Endothelial cell of umbilical vein (primary cell): ENCODE measurements at regions not wholly inside any gene's neighbourhood (a gene's known extent, or its start where the extent isn't known, plus 50 kb on each side); places are given as distances from the start of the nearest gene placed in this dataset.
A peak's percentile ranks its signal among the peaks of the same experiment; 100 is the strongest.

Experiments
- BruUV-seq: library from RNA; stranded (reverse); fragments of 400-500 nt; replicated peaks from 2 replicates; lab custom pipeline; 2021; lab: Mats Ljungman, UMichigan
- CTCF ChIA-PET: fragments of 300-600, 350-600 bp; sonication (Branson Sonifier 250); formaldehyde crosslinking; loops from one replicate; lab custom pipeline; 2021; ENCODE audit warnings: antibody characterized with exemption, inconsistent platforms; lab: Charles Lee
- POLR2A ChIA-PET: fragments of 300-600, 350-600 bp; sonication (Branson Sonifier 250); formaldehyde crosslinking; loops from one replicate; lab custom pipeline; 2021; ENCODE audit warnings: antibody characterized with exemption, inconsistent platforms; lab: Charles Lee
- DNase-seq: peaks from one replicate; pipeline ENCODE4 v3.0.0-alpha.2; 2011; ENCODE audit warnings: low read depth, low spot score
- FAIRE-seq: peaks from 2 replicates; lab custom pipeline; 2011; peaks lifted over from hg19 to GRCh38; lab: Jason Lieb, UNC
- H2AFZ ChIP-seq: 2 replicates; pipeline ENCODE4 v1.6.0; 2012; ENCODE audit warnings: low read depth, low read length, control low read depth, inconsistent platforms
- H3K27ac ChIP-seq: 2 replicates; pipeline ENCODE4 v1.5.1; 2011; ENCODE audit warnings: low read depth, mild to moderate bottlenecking, control low read depth, low read length, moderate library complexity; ENCODE audit not compliant: insufficient read depth
- H3K27me3 ChIP-seq, 2 experiments: 2 replicates each; pipeline versions ENCODE4 v1.6.0 to v1.6.1; 2011; ENCODE audit warnings: low read length in 2 of 2, mixed read lengths in 1 of 2; ENCODE audit not compliant: control insufficient read depth in 2 of 2, insufficient read depth in 2 of 2
- H3K36me3 ChIP-seq, 2 experiments: 2 replicates in 1 of 2; 3 replicates in 1 of 2; pipeline ENCODE4 v1.5.1; 2011; ENCODE audit warnings: low read length in 2 of 2, mild to moderate bottlenecking in 1 of 2, moderate library complexity in 1 of 2; ENCODE audit not compliant: control insufficient read depth in 2 of 2, insufficient read depth in 2 of 2; ENCODE audit errors: extremely low read depth in 1 of 2
- H3K4me1 ChIP-seq: 3 replicates; pipeline ENCODE4 v1.5.1; 2011; ENCODE audit warnings: mild to moderate bottlenecking, low read length; ENCODE audit not compliant: control insufficient read depth, insufficient read depth; ENCODE audit errors: extremely low read depth
- H3K4me2 ChIP-seq: 2 replicates; pipeline ENCODE4 v1.6.1; 2011; ENCODE audit warnings: low read length, control low read depth, mixed read lengths; ENCODE audit not compliant: insufficient read depth
- H3K4me3 ChIP-seq, 3 experiments: fragments of 200-600 bp in 1 of 3; sonication (generic), shearing (Covaris generic) in 1 of 3; replicated peaks in 1 of 3; 2 replicates each; pipeline ENCODE4 v1.5.1; 2011 to 2016; ENCODE audit warnings: control low read depth in 3 of 3, low read length in 3 of 3, mild to moderate bottlenecking in 2 of 3, inconsistent platforms in 1 of 3, low read depth in 1 of 3, moderate library complexity in 1 of 3; ENCODE audit not compliant: insufficient read depth in 1 of 3
- H3K79me2 ChIP-seq: 2 replicates; pipeline ENCODE4 v1.6.0; 2012; ENCODE audit warnings: low read length, inconsistent platforms; ENCODE audit not compliant: control insufficient read depth, insufficient read depth
- H3K9ac ChIP-seq: replicated peaks from 2 replicates; pipeline ENCODE3; 2011; ENCODE audit warnings: low read length, control low read depth; ENCODE audit not compliant: insufficient read depth; ENCODE audit errors: extremely low read depth
- H3K9me1 ChIP-seq: replicated peaks from 3 replicates; pipeline ENCODE4 v1.6.0; 2011; ENCODE audit warnings: mild to moderate bottlenecking, low read length; ENCODE audit not compliant: control insufficient read depth, insufficient read depth; ENCODE audit errors: extremely low read depth
- H3K9me3 ChIP-seq: replicated peaks from 2 replicates; pipeline ENCODE4 v1.5.1; 2012; ENCODE audit warnings: low read length, inconsistent platforms; ENCODE audit not compliant: control insufficient read depth, insufficient read depth
- H4K20me1 ChIP-seq: replicated peaks from 2 replicates; pipeline ENCODE3; 2011; ENCODE audit warnings: mild to moderate bottlenecking, low read length; ENCODE audit not compliant: control insufficient read depth, insufficient read depth; ENCODE audit errors: extremely low read depth
- EZH2 ChIP-seq: IDR thresholded peaks from 2 replicates; pipeline ENCODE4 v1.6.1; 2012; ENCODE audit warnings: borderline replicate concordance, low read depth, mild to moderate bottlenecking, moderate library complexity, low read length, inconsistent platforms; ENCODE audit not compliant: severe bottlenecking
- FOS ChIP-seq: IDR thresholded peaks from 2 replicates; pipeline ENCODE4 v1.6.1; 2011; ENCODE audit warnings: mild to moderate bottlenecking, low read length, moderate library complexity, borderline replicate concordance; ENCODE audit not compliant: insufficient read depth
- GATA2 ChIP-seq: IDR thresholded peaks from 2 replicates; pipeline ENCODE4 v1.7.0; 2011; ENCODE audit warnings: low read depth, mild to moderate bottlenecking, moderate library complexity, mixed read lengths, low read length; ENCODE audit not compliant: insufficient read length, insufficient read depth
- JUN ChIP-seq: IDR thresholded peaks from 2 replicates; pipeline ENCODE4 v1.6.1; 2011; ENCODE audit warnings: borderline replicate concordance, low read depth; ENCODE audit not compliant: insufficient read length, insufficient read depth
- MAX ChIP-seq: IDR thresholded peaks from 2 replicates; pipeline ENCODE4 v1.6.1; 2011; ENCODE audit not compliant: insufficient read depth, insufficient read length
- MYC ChIP-seq: IDR thresholded peaks from one replicate; pipeline ENCODE4 v1.6.1; 2011; ENCODE audit warnings: mild to moderate bottlenecking, low read depth, low read length
- POLR2A ChIP-seq: IDR thresholded peaks from 2 replicates; pipeline ENCODE4 v1.6.1; 2012; ENCODE audit warnings: low read depth, mild to moderate bottlenecking, control low read depth, low read length
- POLR2AphosphoS5 ChIP-seq: IDR thresholded peaks from 2 replicates; pipeline ENCODE4 v1.6.1; 2012; ENCODE audit warnings: low read depth, mild to moderate bottlenecking, control low read depth, low read length, moderate library complexity; ENCODE audit not compliant: insufficient read depth
- dilution Hi-C: fragments of 300-500 bp; cut with MboI; formaldehyde crosslinking; loops from one replicate; pipeline ENCODE4 v1.15.0; 2019; ENCODE audit warnings: low sequenced_read_pairs; ENCODE audit not compliant: extremely low pct_ligation_motif_present
- intact Hi-C: fragments of 100-400 bp; cut with micrococcal nuclease; formaldehyde crosslinking; loops from one replicate; pipeline ENCODE4 v1.10.0; 2022
- TF ChIP-seq, protein P1 (sequence below), 2 donors: IDR thresholded peaks; 1 replicate in 1 of 2; 2 replicates in 1 of 2; pipeline ENCODE4 v1.5.1; 2011; ENCODE audit warnings: low read length in 2 of 2, mild to moderate bottlenecking in 2 of 2, moderate library complexity in 2 of 2, control low read depth in 1 of 2, inconsistent platforms in 1 of 2, low read depth in 1 of 2; ENCODE audit not compliant: insufficient read depth in 1 of 2; ENCODE audit errors: extremely low read depth in 1 of 2

DNA sequence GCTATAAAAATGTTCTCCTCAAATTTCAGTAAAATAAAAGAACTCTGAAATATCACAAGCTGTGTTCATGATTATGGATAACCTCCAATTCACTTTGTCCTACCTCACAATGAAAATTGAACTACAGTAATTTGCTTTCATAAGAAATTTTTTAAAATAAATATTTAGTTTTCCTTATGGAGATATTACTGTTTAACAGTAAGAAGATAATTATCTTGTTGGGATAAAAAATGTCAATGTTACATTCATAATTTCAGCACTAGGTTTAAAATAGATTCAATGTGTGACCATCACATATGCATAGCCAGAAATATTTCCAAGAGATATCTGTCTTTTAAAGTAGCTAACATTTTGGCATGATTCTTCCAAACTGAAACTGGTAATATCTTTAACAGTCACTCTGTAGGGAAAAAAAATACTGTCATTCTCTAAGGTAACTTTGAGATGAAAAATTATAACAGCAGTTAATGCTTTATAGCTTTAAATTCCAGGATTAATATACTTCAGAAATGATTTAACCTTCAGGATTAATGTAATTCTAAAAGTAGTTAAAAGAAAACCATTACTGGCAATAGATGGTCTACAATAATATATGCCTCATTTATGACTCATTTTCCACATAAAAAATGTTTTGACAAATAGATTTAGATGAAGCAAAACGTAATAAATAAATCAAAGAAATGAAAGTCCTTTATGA lies 91.3 kb downstream of the SPRY2 start:
- no peak for TF ChIP-seq GATA2
- no peak for TF ChIP-seq EZH2
- no peak for TF ChIP-seq MYC
- TF ChIP-seq JUN, result no peak
- intact Hi-C loops (no loop called here), dilution Hi-C loops (no loop called here)
- no peaks in the 10 kb centered on the region for H4K20me1 ChIP-seq
- peaks cover 3% of the 10 kb centered on the region for H3K4me1 ChIP-seq
- H3K4me2 ChIP-seq, result peak overlapping the region; percentile 75
- no peaks in the 10 kb centered on the region for H3K27me3 ChIP-seq
- H3K4me3 ChIP-seq, result no peak overlapping the region
- no peak overlapping the region for H2AFZ ChIP-seq
- no peak overlapping the region for H3K27ac ChIP-seq
- no peaks in the 10 kb centered on the region for H3K9me1 ChIP-seq
- no peaks in the 10 kb centered on the region for H3K79me2 ChIP-seq
- no peak for DNase-seq
- H3K9me3 ChIP-seq, result no peaks in the 10 kb centered on the region
- CTCF ChIA-PET, result interaction anchor here (0.7 to 1.5 kb wide), 3 partner anchors 10 to 40 kb away, joined by 3 read pairs; no protein-coding TSS in a partner anchor
- no peak for FAIRE-seq
- no peaks in the 10 kb centered on the region for H3K36me3 ChIP-seq
- BruUV-seq, result no TSS peak
- POLR2A ChIA-PET, result no interaction called here
- H3K9ac ChIP-seq, result no peak overlapping the region

DNA sequence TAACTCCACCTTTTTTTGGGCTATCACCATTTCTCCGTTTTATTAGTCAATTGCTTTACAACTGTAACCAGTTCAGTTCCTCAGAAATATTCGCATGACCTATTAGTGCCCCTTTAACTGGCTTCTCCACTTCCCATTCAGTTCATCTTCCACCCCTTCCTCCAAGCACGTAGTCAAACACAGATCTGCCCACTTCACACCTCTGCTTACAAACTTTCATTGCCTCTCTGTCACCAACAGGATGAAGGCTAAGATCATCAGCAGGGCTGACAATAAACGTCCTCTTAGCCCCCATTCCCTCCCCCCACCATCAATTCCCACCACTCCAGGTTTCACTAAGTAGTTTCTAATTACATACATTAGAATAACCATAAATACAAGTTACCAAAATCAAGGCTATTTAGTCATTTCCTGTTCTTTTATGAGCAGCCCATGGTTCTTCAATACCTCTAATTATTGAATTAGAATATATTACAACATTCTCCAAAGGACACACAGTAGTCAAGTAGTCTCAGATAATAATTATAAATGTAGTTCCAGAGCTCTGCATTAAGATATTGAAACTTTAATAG lies 95.7 kb downstream of the SPRY2 start:
- DNase-seq (no peak), FAIRE-seq (no peak)
- no peaks in the 10 kb centered on the region for H3K36me3 ChIP-seq
- no TSS peak for BruUV-seq
- no peak overlapping the region for H3K27ac ChIP-seq
- no peaks in the 10 kb centered on the region for H3K9me1 ChIP-seq
- ChIA-PET POLR2A (no interaction called here), CTCF (no interaction called here)
- no peaks in the 10 kb centered on the region for H3K27me3 ChIP-seq
- H4K20me1 ChIP-seq, result no peaks in the 10 kb centered on the region
- H3K9me3 ChIP-seq, result no peaks in the 10 kb centered on the region
- H3K79me2 ChIP-seq, result no peaks in the 10 kb centered on the region
- TF ChIP-seq, protein P1, sequence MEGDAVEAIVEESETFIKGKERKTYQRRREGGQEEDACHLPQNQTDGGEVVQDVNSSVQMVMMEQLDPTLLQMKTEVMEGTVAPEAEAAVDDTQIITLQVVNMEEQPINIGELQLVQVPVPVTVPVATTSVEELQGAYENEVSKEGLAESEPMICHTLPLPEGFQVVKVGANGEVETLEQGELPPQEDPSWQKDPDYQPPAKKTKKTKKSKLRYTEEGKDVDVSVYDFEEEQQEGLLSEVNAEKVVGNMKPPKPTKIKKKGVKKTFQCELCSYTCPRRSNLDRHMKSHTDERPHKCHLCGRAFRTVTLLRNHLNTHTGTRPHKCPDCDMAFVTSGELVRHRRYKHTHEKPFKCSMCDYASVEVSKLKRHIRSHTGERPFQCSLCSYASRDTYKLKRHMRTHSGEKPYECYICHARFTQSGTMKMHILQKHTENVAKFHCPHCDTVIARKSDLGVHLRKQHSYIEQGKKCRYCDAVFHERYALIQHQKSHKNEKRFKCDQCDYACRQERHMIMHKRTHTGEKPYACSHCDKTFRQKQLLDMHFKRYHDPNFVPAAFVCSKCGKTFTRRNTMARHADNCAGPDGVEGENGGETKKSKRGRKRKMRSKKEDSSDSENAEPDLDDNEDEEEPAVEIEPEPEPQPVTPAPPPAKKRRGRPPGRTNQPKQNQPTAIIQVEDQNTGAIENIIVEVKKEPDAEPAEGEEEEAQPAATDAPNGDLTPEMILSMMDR (IDR thresholded peaks at IDR 0.05; ENCODE audit: extremely low read depth in 1 of 2, insufficient read depth in 1 of 2, low read depth in 1 of 2, low read length in 2 of 2), result no peak
- TF ChIP-seq POLR2A, result no peak
- no peak for TF ChIP-seq MYC
- TF ChIP-seq FOS, result no peak
- no peak for TF ChIP-seq EZH2
- TF ChIP-seq POLR2AphosphoS5, result no peak
- TF ChIP-seq GATA2, result no peak
- TF ChIP-seq JUN, result no peak
- TF ChIP-seq MAX, result no peak
- intact Hi-C loops (no loop called here), dilution Hi-C loops (no loop called here)
- H2AFZ ChIP-seq, result no peak overlapping the region
- no peak overlapping the region for H3K4me3 ChIP-seq
- H3K4me1 ChIP-seq, result peaks cover 3% of the 10 kb centered on the region
- no peak overlapping the region for H3K9ac ChIP-seq
- no peak overlapping the region for H3K4me2 ChIP-seq
